ENCODE measurements at regions not wholly inside any gene's neighbourhood (a gene's known extent, or its start where the extent isn't known, plus 50 kb on each side); places are given as distances from the start of the nearest gene placed in this dataset.

DNA sequence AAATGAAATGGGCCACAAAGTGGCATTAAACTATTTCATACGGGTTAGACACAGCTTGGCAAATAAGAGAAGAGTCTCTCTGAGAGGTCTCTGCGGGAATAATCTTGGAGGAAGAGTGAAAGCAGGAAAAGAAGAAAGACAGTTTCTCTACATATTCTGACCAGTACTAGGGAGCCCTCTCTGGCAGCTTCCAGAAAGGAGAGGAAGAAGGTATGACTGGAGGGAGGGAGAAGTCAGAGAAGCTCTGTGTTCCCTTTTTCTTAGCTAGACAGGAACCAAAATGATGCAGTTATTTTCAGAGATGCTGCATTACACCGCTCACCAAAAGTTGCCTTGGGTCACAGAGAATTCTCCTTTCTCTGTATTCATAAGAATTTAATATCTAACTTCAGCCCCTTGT is 382.1 kb downstream of the KCNA4 start:
- BruUV-seq (replicated peaks): no TSS peak
- Histone ChIP-seq H3K4me3 (ENCODE audit: low read depth in 2 of 2, low read length in 2 of 2) (no peak overlapping the region), H3K36me3 (ENCODE audit: control insufficient read depth, insufficient read depth, low read length) (no peaks in the 10 kb centered on the region), H3K27ac (ENCODE audit: low read length) (no peak overlapping the region), H3K27me3 (ENCODE audit: control insufficient read depth, insufficient read depth, low read length) (no peaks in the 10 kb centered on the region), H3K4me1 (ENCODE audit: control insufficient read depth, insufficient read depth, low read length) (no peaks in the 10 kb centered on the region), H3K9me3 (ENCODE audit: control insufficient read depth, insufficient read depth, low read depth, low read length) (no peaks in the 10 kb centered on the region)
- ChIA-PET POLR2A (no interaction called here), CTCF (no interaction called here)
- DNase-seq (ENCODE audit: low read depth, low spot score): no peak
- ATAC-seq: no peak
- in situ Hi-C loops (cut with HindIII; ENCODE audit: low pct_unique_long_range_greater_than_20kb, low sequenced_read_pairs): no loop called here
- intact Hi-C loops (cut with micrococcal nuclease; ENCODE audit: unreplicated experiment): no loop called here
- TF ChIP-seq, protein P1, sequence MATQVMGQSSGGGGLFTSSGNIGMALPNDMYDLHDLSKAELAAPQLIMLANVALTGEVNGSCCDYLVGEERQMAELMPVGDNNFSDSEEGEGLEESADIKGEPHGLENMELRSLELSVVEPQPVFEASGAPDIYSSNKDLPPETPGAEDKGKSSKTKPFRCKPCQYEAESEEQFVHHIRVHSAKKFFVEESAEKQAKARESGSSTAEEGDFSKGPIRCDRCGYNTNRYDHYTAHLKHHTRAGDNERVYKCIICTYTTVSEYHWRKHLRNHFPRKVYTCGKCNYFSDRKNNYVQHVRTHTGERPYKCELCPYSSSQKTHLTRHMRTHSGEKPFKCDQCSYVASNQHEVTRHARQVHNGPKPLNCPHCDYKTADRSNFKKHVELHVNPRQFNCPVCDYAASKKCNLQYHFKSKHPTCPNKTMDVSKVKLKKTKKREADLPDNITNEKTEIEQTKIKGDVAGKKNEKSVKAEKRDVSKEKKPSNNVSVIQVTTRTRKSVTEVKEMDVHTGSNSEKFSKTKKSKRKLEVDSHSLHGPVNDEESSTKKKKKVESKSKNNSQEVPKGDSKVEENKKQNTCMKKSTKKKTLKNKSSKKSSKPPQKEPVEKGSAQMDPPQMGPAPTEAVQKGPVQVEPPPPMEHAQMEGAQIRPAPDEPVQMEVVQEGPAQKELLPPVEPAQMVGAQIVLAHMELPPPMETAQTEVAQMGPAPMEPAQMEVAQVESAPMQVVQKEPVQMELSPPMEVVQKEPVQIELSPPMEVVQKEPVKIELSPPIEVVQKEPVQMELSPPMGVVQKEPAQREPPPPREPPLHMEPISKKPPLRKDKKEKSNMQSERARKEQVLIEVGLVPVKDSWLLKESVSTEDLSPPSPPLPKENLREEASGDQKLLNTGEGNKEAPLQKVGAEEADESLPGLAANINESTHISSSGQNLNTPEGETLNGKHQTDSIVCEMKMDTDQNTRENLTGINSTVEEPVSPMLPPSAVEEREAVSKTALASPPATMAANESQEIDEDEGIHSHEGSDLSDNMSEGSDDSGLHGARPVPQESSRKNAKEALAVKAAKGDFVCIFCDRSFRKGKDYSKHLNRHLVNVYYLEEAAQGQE (IDR thresholded peaks at IDR 0.05; ENCODE audit: insufficient read depth in 1 of 2, low read depth in 2 of 2, low read length in 1 of 2): no peak
- no peak for TF ChIP-seq TCF7L2 (IDR thresholded peaks at IDR 0.05; ENCODE audit: low read depth, low read length)
- TF ChIP-seq, protein P2, sequence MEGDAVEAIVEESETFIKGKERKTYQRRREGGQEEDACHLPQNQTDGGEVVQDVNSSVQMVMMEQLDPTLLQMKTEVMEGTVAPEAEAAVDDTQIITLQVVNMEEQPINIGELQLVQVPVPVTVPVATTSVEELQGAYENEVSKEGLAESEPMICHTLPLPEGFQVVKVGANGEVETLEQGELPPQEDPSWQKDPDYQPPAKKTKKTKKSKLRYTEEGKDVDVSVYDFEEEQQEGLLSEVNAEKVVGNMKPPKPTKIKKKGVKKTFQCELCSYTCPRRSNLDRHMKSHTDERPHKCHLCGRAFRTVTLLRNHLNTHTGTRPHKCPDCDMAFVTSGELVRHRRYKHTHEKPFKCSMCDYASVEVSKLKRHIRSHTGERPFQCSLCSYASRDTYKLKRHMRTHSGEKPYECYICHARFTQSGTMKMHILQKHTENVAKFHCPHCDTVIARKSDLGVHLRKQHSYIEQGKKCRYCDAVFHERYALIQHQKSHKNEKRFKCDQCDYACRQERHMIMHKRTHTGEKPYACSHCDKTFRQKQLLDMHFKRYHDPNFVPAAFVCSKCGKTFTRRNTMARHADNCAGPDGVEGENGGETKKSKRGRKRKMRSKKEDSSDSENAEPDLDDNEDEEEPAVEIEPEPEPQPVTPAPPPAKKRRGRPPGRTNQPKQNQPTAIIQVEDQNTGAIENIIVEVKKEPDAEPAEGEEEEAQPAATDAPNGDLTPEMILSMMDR (IDR thresholded peaks at IDR 0.05): no peak
- no peak for TF ChIP-seq POLR2AphosphoS5 (IDR thresholded peaks at IDR 0.05; ENCODE audit: low read depth, low read length)
- no peak for TF ChIP-seq SIN3A (IDR thresholded peaks at IDR 0.05; ENCODE audit: borderline replicate concordance, insufficient read depth, low read depth, low read length)

DNA sequence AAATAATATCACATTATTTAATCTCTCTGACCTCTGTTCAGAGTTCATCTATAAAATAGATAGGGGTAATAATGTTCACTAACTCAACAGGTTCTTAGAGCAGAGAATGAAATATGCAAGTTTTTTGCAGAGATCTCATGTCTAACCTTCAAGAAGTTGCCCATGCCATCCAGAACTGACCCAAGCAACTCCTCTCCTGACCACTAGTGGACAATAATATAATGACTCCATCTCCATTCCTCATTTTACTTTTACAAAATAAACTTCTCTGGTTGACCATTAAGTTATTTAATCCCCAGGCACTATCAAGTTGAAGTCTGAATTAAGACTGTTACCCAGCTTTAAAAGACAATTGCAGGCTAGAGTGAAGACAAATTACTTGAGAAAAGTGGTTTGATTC is 382.6 kb downstream of the KCNA4 start:
- no TSS peak for BruUV-seq (replicated peaks)
- Histone ChIP-seq H3K4me3 (ENCODE audit: low read depth in 2 of 2, low read length in 2 of 2) (no peak overlapping the region), H3K4me1 (ENCODE audit: control insufficient read depth, insufficient read depth, low read length) (no peaks in the 10 kb centered on the region), H3K27me3 (ENCODE audit: control insufficient read depth, insufficient read depth, low read length) (no peaks in the 10 kb centered on the region), H3K9me3 (ENCODE audit: control insufficient read depth, insufficient read depth, low read depth, low read length) (no peaks in the 10 kb centered on the region), H3K27ac (ENCODE audit: low read length) (no peak overlapping the region), H3K36me3 (ENCODE audit: control insufficient read depth, insufficient read depth, low read length) (no peaks in the 10 kb centered on the region)
- ATAC-seq (no peak), DNase-seq (ENCODE audit: low read depth, low spot score) (no peak)
- in situ Hi-C loops (cut with HindIII; ENCODE audit: low pct_unique_long_range_greater_than_20kb, low sequenced_read_pairs): no loop called here
- intact Hi-C loops (cut with micrococcal nuclease; ENCODE audit: unreplicated experiment): no loop called here
- ChIA-PET POLR2A (no interaction called here), CTCF (no interaction called here)
- TF ChIP-seq POLR2AphosphoS5 (IDR thresholded peaks at IDR 0.05; ENCODE audit: low read depth, low read length) (no peak), SIN3A (IDR thresholded peaks at IDR 0.05; ENCODE audit: borderline replicate concordance, insufficient read depth, low read depth, low read length) (no peak), TCF7L2 (IDR thresholded peaks at IDR 0.05; ENCODE audit: low read depth, low read length) (no peak)
- TF ChIP-seq, protein P2 (IDR thresholded peaks at IDR 0.05): no peak; the same call in 1 of the 2 replicates
- TF ChIP-seq, protein P1 (IDR thresholded peaks at IDR 0.05; ENCODE audit: insufficient read depth in 1 of 2, low read depth in 2 of 2, low read length in 1 of 2): no peak
